Keratinocyte (primary cell): ENCODE measurements at regions not wholly inside any gene's neighbourhood (a gene's known extent, or its start where the extent isn't known, plus 50 kb on each side); places are given as distances from the start of the nearest gene placed in this dataset.

Experiments
- DNase-seq: peaks from one replicate; pipeline ENCODE4 v3.0.0-alpha.2; 2011; ENCODE audit warnings: low read depth, missing footprints, low spot score
- FAIRE-seq: peaks from 2 replicates; lab custom pipeline; 2011; peaks lifted over from hg19 to GRCh38; lab: Jason Lieb, UNC
- H2AFZ ChIP-seq: 2 replicates; pipeline ENCODE4 v1.6.0; 2012; ENCODE audit warnings: low read length, control low read depth, inconsistent platforms; ENCODE audit not compliant: control insufficient read depth
- H3K27ac ChIP-seq: 2 replicates; pipeline ENCODE4 v1.5.1; 2011; ENCODE audit warnings: low read length; ENCODE audit not compliant: control insufficient read depth, insufficient read depth
- H3K27me3 ChIP-seq: 3 replicates; pipeline ENCODE4 v1.6.0; 2011; ENCODE audit warnings: low read length; ENCODE audit not compliant: control insufficient read depth, insufficient read depth; ENCODE audit errors: extremely low read depth
- H3K36me3 ChIP-seq, 2 experiments: 2 replicates in 1 of 2; 3 replicates in 1 of 2; pipeline ENCODE4 v1.5.1; 2011; ENCODE audit warnings: low read length in 2 of 2, mild to moderate bottlenecking in 1 of 2; ENCODE audit not compliant: control insufficient read depth in 2 of 2, insufficient read depth in 2 of 2; ENCODE audit errors: extremely low read depth in 1 of 2
- H3K4me1 ChIP-seq: 3 replicates; pipeline ENCODE4 v1.5.1; 2011; ENCODE audit warnings: low read length; ENCODE audit not compliant: control insufficient read depth, insufficient read depth; ENCODE audit errors: extremely low read depth
- H3K4me2 ChIP-seq: 3 replicates; pipeline ENCODE4 v1.6.0; 2011; ENCODE audit warnings: low read depth, low read length; ENCODE audit not compliant: control insufficient read depth, insufficient read depth; ENCODE audit errors: extremely low read depth
- H3K4me3 ChIP-seq, 3 experiments: fragments of 200-600 bp in 1 of 3; sonication (generic) in 1 of 3; 2 replicates in 2 of 3; 3 replicates in 1 of 3; pipeline ENCODE4 v1.5.1; 2011 to 2016; ENCODE audit warnings: low read length in 3 of 3, mild to moderate bottlenecking in 3 of 3, control low read depth in 2 of 3, inconsistent platforms in 1 of 3, low read depth in 1 of 3, mixed read lengths in 1 of 3, mixed run types in 1 of 3, moderate library complexity in 1 of 3; ENCODE audit not compliant: control insufficient read depth in 2 of 3, insufficient read depth in 2 of 3; ENCODE audit errors: extremely low read depth in 1 of 3
- H3K79me2 ChIP-seq: 2 replicates; pipeline ENCODE4 v1.6.0; 2012; ENCODE audit warnings: low read length; ENCODE audit not compliant: control insufficient read depth, insufficient read depth
- H3K9ac ChIP-seq: 3 replicates; pipeline ENCODE4 v1.6.0; 2011; ENCODE audit warnings: low read length; ENCODE audit not compliant: control insufficient read depth, insufficient read depth; ENCODE audit errors: extremely low read depth
- H3K9me1 ChIP-seq: 3 replicates; pipeline ENCODE4 v1.6.0; 2011; ENCODE audit warnings: low read length; ENCODE audit not compliant: control insufficient read depth, insufficient read depth; ENCODE audit errors: extremely low read depth
- H3K9me3 ChIP-seq: 2 replicates; pipeline ENCODE4 v1.5.1; 2012; ENCODE audit warnings: low read depth, low read length; ENCODE audit not compliant: control insufficient read depth
- H4K20me1 ChIP-seq: 3 replicates; pipeline ENCODE4 v1.6.0; 2011; ENCODE audit warnings: low read length; ENCODE audit not compliant: control insufficient read depth, insufficient read depth; ENCODE audit errors: extremely low read depth
- EZH2 ChIP-seq: IDR thresholded peaks from one replicate; pipeline ENCODE4 v1.6.1; 2012; ENCODE audit warnings: inconsistent platforms, mild to moderate bottlenecking, low read length, moderate library complexity
- dilution Hi-C: fragments of 300-500 bp; cut with MboI; formaldehyde crosslinking; loops from one replicate; pipeline ENCODE4 v1.7.0; 2020; ENCODE audit warnings: low sequenced_read_pairs; ENCODE audit not compliant: extremely low pct_ligation_motif_present
- TF ChIP-seq, protein P1 (sequence below), 3 experiments: IDR thresholded peaks in 1 of 3; conservative IDR thresholded peaks in 1 of 3; optimal IDR thresholded peaks in 1 of 3; 2 replicates in 2 of 3; 3 replicates in 1 of 3; pipeline versions ENCODE3 to v1.5.1; 2011; ENCODE audit warnings: low read length in 3 of 3, mild to moderate bottlenecking in 3 of 3, moderate library complexity in 2 of 3, control low read depth in 1 of 3, inconsistent platforms in 1 of 3; ENCODE audit not compliant: insufficient read depth in 2 of 3; ENCODE audit errors: extremely low read depth in 1 of 3

DNA sequence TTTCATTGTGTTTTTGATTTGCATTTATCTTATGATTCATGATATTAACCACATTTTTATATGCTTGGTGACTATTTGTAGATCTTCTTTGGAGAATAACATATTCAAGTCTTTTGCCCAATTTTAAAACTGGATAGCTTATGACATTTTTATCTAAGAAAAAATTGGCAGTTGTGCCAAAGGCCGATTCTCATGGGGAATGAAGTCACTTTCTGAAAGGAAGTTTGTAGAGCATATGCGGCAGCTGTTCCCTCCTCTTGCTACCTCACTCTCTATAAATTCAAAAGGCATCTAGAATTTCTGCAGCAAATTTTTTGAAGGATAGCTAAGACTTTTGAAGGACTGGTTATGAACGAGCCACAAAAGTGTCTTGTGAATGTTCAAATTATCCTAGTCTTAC lies 2353.5 kb downstream of the ARAP2 start:
- TF ChIP-seq EZH2: no peak
- TF ChIP-seq, protein P1, sequence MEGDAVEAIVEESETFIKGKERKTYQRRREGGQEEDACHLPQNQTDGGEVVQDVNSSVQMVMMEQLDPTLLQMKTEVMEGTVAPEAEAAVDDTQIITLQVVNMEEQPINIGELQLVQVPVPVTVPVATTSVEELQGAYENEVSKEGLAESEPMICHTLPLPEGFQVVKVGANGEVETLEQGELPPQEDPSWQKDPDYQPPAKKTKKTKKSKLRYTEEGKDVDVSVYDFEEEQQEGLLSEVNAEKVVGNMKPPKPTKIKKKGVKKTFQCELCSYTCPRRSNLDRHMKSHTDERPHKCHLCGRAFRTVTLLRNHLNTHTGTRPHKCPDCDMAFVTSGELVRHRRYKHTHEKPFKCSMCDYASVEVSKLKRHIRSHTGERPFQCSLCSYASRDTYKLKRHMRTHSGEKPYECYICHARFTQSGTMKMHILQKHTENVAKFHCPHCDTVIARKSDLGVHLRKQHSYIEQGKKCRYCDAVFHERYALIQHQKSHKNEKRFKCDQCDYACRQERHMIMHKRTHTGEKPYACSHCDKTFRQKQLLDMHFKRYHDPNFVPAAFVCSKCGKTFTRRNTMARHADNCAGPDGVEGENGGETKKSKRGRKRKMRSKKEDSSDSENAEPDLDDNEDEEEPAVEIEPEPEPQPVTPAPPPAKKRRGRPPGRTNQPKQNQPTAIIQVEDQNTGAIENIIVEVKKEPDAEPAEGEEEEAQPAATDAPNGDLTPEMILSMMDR (optimal IDR thresholded peaks at IDR 0.05 in 1 of 3, IDR thresholded peaks at IDR 0.05 in 1 of 3, conservative IDR thresholded peaks at IDR 0.05 in 1 of 3; ENCODE audit: extremely low read depth in 1 of 3, insufficient read depth in 2 of 3, low read length in 3 of 3): no peak
- H3K9ac ChIP-seq: no peak overlapping the region
- H3K4me2 ChIP-seq: no peak overlapping the region
- H3K4me1 ChIP-seq: no peaks in the 10 kb centered on the region
- no peaks in the 10 kb centered on the region for H3K36me3 ChIP-seq
- no peak overlapping the region for H3K4me3 ChIP-seq
- H4K20me1 ChIP-seq: no peaks in the 10 kb centered on the region
- FAIRE-seq: no peak
- H3K9me1 ChIP-seq: no peaks in the 10 kb centered on the region
- no peaks in the 10 kb centered on the region for H3K79me2 ChIP-seq
- no peak overlapping the region for H3K27ac ChIP-seq
- H3K9me3 ChIP-seq: no peaks in the 10 kb centered on the region
- dilution Hi-C loops: no loop called here
- H2AFZ ChIP-seq: no peak overlapping the region
- H3K27me3 ChIP-seq: no peaks in the 10 kb centered on the region
- DNase-seq: no peak

DNA sequence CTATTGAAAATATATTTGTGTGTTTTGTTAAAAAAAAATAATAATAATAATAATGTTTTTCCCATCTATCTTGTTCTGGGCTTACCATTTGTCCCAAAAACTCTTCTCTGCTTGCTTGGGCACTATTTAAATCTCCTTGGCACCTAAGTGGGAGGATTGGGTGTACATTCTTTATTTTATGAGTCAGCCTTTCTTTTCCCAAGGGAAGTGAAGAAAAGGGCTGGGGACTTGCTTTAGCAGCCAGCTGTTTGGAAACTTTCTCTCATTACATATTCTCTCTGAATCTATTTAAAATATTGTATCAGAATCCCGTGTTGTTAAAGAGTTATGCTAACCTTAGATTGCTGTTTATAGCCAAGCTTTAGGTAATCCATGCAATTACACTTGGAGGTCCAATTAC lies 2332.4 kb downstream of the ARAP2 start:
- Histone ChIP-seq H3K36me3 (no peaks in the 10 kb centered on the region), H3K27me3 (no peaks in the 10 kb centered on the region), H3K4me3 (no peak overlapping the region), H3K9ac (no peak overlapping the region), H3K9me1 (no peaks in the 10 kb centered on the region), H3K9me3 (no peaks in the 10 kb centered on the region), H3K27ac (no peak overlapping the region), H3K4me1 (no peaks in the 10 kb centered on the region), H4K20me1 (no peaks in the 10 kb centered on the region), H3K79me2 (no peaks in the 10 kb centered on the region), H2AFZ (no peak overlapping the region), H3K4me2 (no peak overlapping the region)
- DNase-seq: no peak
- no peak for FAIRE-seq
- dilution Hi-C loops: no loop called here
- TF ChIP-seq, protein P1 (optimal IDR thresholded peaks at IDR 0.05 in 1 of 3, IDR thresholded peaks at IDR 0.05 in 1 of 3, conservative IDR thresholded peaks at IDR 0.05 in 1 of 3; ENCODE audit: extremely low read depth in 1 of 3, insufficient read depth in 2 of 3, low read length in 3 of 3): no peak
- TF ChIP-seq EZH2: no peak
